SIG-M5 treated with dmso at 0.1 percent for 504 hours (cell line): ENCODE measurements at regions not wholly inside any gene's neighbourhood (a gene's known extent, or its start where the extent isn't known, plus 50 kb on each side); places are given as distances from the start of the nearest gene placed in this dataset.

Experiments
- DNase-seq: peaks from one replicate; lab custom pipeline; 2025; ENCODE audit not compliant: unreplicated experiment; lab: John Stamatoyannopoulos, UW

GRCh38 chr1:71191520-71191919, 110.7 kb upstream of the ZRANB2 start:
- DNase-seq: no peak

- no peak for DNase-seq
These were observed 110.0 kb upstream of the ZRANB2 start for GRCh38 chr1:71190843-71191242.

- DNase-seq: no peak
These were observed 103.6 kb upstream of the ZRANB2 start for GRCh38 chr1:71184410-71184809.

- no peak for DNase-seq
These were observed 99.2 kb upstream of the ZRANB2 start for GRCh38 chr1:71179997-71180396.

GRCh38 chr1:71170925-71171324, 90.1 kb upstream of the ZRANB2 start:
- no peak for DNase-seq

- no peak for DNase-seq
These were observed 86.7 kb upstream of the ZRANB2 start for GRCh38 chr1:71167505-71167904.

- DNase-seq: no peak
These were observed 85.6 kb upstream of the ZRANB2 start for GRCh38 chr1:71166178-71167173.

GRCh38 chr1:71157715-71158114, 76.9 kb upstream of the ZRANB2 start:
- no peak for DNase-seq

GRCh38 chr1:71157151-71157550, 76.3 kb upstream of the ZRANB2 start:
- no peak for DNase-seq

GRCh38 chr1:71156590-71156989, 75.8 kb upstream of the ZRANB2 start:
- no peak for DNase-seq

- DNase-seq: no peak
These were observed 73.6 kb upstream of the ZRANB2 start for GRCh38 chr1:71154429-71154828.

GRCh38 chr1:71153826-71154225, 73.0 kb upstream of the ZRANB2 start:
- no peak for DNase-seq

GRCh38 chr1:71147637-71148360, 67.0 kb upstream of the ZRANB2 start:
- DNase-seq: no peak

GRCh38 chr1:71135571-71135970, 54.7 kb upstream of the ZRANB2 start:
- DNase-seq: no peak
